Left hindlimb (tissue), 1 donor: ENCODE measurements at regions not wholly inside any gene's neighbourhood (a gene's known extent, or its start where the extent isn't known, plus 50 kb on each side); places are given as distances from the start of the nearest gene placed in this dataset.

Experiments used
- DNase-seq: peaks from one replicate; pipeline ENCODE4 v3.0.0-alpha.2; 2018

DNA sequence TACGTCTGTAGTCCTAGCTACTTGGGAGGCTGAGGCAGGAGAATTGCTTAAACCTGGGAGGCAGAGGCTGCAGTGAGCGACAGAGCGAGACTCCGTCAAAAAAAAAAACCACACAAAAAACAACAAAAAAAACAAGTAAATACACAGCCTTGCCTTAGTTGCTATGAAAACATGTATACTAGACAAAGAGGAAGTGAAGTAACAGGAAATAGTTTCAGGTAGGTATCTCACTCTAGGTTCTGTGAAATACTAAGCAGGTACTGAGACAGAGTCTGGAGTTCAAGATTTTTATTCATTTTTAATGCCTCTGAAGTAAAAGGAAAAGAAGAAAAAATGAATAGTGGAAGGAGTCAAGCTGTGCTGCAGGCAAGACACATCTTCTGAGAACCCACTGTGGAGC lies 687.9 kb upstream of the RGMB start:
- no peak for DNase-seq

- DNase-seq = no peak
These were observed 678.4 kb upstream of the RGMB start for GRCh38 chr5:98095072-98095471.

GRCh38 chr5:98096155-98096554 lies 677.3 kb upstream of the RGMB start:
- DNase-seq = no peak

GRCh38 chr5:98099448-98100105 lies 673.9 kb upstream of the RGMB start:
- DNase-seq = no peak

DNA sequence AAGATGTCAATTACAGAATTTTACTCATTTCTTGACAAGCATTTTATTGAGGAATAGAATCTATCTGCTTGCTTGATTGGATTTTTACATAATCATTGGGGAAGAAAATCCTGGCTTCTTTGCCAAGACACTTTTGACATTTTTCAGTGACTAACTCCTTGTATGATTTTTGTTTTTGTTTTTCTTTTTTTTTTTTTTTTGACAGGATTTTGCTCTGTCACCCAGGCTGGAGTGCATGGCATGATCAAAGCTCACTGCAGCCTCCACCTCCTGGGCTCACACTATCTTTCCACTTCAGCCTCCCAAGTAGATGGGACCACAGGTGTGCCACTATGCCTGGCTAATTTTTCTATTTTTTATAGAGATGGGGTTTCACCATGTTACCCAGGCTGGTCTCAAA lies 672.3 kb upstream of the RGMB start:
- no peak for DNase-seq

DNA sequence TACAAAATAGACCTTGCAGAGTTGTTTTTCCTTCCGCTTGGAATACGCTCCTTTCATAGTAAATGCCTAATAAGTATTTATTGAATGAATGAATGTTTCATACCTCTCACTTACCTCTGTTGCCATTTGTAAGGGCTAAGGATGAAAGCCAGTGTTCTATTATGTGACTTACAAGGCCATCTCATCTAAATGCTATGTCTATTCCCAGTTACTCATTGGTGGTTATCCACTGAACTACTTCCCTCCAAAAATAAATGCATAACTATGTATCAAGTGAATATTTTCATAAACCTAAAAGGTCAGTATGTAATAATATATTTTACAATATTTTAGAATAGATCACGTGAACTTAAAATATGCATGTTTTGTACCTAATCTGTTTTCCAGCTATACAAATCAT lies 670.5 kb upstream of the RGMB start:
- no peak for DNase-seq

DNA sequence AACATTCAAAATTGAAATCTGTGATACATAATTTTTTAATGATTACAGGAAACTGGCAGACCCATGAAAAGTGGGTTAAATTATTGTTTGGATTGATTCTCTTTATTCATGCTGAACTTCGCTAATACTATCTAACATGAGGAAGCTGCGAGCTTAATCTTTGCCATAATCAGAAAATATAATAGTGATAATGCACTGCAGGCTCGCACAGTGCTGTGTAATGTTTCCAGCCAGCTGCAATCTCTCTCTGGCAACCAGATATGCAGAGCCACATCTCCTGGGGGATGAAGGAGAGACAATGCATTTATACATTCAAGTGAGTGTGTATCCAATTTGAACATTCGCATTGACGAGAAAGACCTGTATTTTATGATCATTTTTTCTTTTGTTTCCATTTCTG lies 669.7 kb upstream of the RGMB start:
- DNase-seq = no peak

- DNase-seq = no peak
These were observed 668.8 kb upstream of the RGMB start for GRCh38 chr5:98104454-98105188.

GRCh38 chr5:98105681-98106080 lies 667.8 kb upstream of the RGMB start:
- no peak for DNase-seq

- DNase-seq = no peak
These were observed 667.1 kb upstream of the RGMB start for GRCh38 chr5:98106116-98107031.

DNA sequence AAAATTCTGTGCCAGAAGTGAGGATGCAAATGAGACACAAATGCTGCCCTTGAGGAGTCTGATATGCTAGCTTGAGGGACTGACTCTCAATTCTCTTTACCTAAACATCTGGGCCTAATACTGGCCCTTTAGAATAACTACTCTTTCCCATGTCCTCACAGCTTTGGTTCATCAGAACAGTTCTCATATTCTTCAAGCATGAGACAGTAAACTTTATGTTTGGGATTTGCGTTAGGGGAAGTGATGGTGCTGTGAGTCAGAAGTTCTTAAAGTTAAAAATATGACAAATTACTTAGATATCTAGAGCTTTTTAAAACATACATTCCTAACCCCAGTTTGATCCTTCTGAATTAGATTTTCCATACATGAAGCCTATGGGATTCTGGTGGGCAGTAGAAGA lies 665.0 kb upstream of the RGMB start:
- DNase-seq = no peak

DNA sequence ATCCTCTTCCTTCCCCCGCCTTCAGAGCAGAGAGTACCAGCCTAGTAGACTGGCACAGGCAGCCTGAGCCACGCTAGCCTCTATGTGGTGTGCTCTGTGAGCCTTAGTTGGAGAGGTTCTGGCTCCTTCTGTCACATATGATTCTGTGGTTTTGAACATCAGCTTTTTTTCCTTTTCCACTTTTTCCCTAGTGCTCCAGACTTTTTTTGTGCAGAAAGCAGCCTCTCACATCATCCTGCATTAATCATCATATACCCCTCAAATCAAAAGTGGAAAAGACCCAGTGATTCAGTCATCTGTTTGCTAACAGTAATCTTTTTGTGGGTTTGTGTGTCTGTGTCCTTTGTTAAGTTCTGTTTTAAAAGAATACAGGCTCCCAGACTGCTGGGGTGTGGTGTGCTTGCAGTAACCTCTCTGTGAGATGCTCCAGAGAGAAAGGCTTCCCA lies 663.9 kb upstream of the RGMB start:
- no peak for DNase-seq

- DNase-seq = no peak
These were observed 663.2 kb upstream of the RGMB start for GRCh38 chr5:98110282-98110691.

- no peak for DNase-seq
These were observed 662.7 kb upstream of the RGMB start for GRCh38 chr5:98110791-98111190.

DNA sequence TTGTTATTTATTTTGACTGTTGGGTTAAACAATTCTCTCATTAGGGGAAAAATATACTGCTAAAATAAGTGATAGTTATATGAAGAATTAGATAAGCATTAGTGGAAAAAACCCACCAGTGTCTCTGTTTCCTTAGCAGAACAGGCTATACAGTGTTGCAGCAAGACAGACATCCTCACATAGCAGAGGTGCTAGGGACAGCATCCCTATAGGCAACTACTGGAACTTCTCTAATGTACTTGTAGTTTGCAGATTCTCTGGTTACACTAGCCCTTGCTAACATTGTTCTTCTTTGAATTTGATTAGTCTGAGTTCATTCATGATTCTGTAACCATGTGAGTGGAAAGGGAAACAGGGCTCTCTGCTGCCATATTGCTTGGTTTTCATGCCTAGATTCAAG lies 661.8 kb upstream of the RGMB start:
- no peak for DNase-seq

GRCh38 chr5:98121036-98121936 lies 652.2 kb upstream of the RGMB start:
- DNase-seq = no peak

GRCh38 chr5:98128271-98128670 lies 645.2 kb upstream of the RGMB start:
- DNase-seq = no peak

DNA sequence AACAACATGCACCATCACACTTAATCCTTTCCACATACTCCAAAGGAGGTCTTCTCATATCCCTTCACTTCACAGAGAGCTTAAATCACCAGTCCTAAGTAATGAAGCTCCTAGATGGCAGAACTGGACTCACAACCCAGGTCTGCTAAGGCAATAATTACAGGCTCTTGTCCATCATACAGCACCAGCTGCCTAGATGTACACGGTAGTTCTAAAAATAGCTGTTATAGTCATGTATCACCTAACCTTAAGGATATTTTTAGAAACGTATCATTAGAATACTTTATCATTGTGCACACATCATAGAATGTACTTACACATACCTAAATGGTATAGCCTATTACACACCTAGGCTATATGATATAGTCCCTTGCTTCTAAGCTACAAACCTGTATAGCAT lies 644.6 kb upstream of the RGMB start:
- no peak for DNase-seq

- no peak for DNase-seq
These were observed 643.0 kb upstream of the RGMB start for GRCh38 chr5:98130261-98131035.

DNA sequence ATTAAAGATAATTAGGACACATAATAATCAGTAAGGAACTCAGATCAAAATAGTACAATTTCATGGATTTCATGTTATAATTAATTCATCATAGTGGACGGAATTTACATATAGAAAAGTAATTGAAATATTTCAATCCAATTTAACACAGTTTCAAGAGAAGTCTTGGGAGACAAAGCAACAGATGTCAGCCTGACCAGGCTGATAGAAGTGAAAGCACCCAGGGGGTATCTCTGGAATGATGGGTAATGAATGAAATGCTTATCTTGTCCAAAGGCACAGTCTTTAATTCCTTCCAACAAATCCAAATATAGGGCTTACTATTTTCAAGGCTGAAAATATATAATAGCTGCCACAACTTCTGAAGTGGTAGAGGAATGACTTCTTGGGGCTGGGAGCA lies 629.3 kb upstream of the RGMB start:
- no peak for DNase-seq

- DNase-seq = no peak
These were observed 628.8 kb upstream of the RGMB start for GRCh38 chr5:98144710-98145109.

- DNase-seq = no peak
These were observed 616.1 kb upstream of the RGMB start for GRCh38 chr5:98157368-98157767.
